Panc1 (cell line): ENCODE measurements at regions not wholly inside any gene's neighbourhood (a gene's known extent, or its start where the extent isn't known, plus 50 kb on each side); places are given as distances from the start of the nearest gene placed in this dataset.

ENCODE experiments used
- SIN3A ChIP-seq: IDR thresholded peaks from 2 replicates; pipeline ENCODE4 v1.6.1; 2012; ENCODE audit warnings: low read depth, mild to moderate bottlenecking, low read length, moderate library complexity, borderline replicate concordance; ENCODE audit not compliant: insufficient read depth
- TF ChIP-seq, protein P1 (sequence below): fragments of 450-650 bp; IDR thresholded peaks from 2 replicates; pipeline ENCODE4 v1.5.1; 2017; ENCODE audit warnings: mild to moderate bottlenecking
- TF ChIP-seq, protein P2 (sequence below), 2 experiments: IDR thresholded peaks; 2 replicates each; pipeline ENCODE4 v1.6.1; 2011 to 2012; ENCODE audit warnings: low read depth in 2 of 2, control low read depth in 1 of 2, low read length in 1 of 2, mild to moderate bottlenecking in 1 of 2, moderate library complexity in 1 of 2; ENCODE audit not compliant: insufficient read depth in 1 of 2

DNA sequence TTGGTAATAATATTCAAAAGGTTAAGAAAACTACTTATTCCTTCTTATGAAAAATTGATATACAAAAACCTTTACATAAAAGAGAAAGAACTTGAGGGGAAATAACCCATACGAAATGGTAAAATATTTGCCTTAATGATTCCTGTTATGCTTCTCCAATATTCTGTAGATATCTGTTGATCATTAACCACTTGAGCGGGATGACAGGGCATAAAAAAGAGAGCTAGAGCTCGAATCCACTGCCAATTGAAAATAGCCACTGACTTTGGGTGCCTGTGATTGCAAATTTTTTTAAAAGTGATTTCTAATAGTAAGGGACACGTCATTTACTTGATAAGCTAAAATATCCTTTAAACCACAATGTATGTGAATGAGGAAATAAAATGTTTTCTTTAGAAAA, 188.1 kb downstream of the MOXD1 start:
- TF ChIP-seq, protein P1, sequence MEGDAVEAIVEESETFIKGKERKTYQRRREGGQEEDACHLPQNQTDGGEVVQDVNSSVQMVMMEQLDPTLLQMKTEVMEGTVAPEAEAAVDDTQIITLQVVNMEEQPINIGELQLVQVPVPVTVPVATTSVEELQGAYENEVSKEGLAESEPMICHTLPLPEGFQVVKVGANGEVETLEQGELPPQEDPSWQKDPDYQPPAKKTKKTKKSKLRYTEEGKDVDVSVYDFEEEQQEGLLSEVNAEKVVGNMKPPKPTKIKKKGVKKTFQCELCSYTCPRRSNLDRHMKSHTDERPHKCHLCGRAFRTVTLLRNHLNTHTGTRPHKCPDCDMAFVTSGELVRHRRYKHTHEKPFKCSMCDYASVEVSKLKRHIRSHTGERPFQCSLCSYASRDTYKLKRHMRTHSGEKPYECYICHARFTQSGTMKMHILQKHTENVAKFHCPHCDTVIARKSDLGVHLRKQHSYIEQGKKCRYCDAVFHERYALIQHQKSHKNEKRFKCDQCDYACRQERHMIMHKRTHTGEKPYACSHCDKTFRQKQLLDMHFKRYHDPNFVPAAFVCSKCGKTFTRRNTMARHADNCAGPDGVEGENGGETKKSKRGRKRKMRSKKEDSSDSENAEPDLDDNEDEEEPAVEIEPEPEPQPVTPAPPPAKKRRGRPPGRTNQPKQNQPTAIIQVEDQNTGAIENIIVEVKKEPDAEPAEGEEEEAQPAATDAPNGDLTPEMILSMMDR: no peak
- no peak for TF ChIP-seq SIN3A
- TF ChIP-seq, protein P2, sequence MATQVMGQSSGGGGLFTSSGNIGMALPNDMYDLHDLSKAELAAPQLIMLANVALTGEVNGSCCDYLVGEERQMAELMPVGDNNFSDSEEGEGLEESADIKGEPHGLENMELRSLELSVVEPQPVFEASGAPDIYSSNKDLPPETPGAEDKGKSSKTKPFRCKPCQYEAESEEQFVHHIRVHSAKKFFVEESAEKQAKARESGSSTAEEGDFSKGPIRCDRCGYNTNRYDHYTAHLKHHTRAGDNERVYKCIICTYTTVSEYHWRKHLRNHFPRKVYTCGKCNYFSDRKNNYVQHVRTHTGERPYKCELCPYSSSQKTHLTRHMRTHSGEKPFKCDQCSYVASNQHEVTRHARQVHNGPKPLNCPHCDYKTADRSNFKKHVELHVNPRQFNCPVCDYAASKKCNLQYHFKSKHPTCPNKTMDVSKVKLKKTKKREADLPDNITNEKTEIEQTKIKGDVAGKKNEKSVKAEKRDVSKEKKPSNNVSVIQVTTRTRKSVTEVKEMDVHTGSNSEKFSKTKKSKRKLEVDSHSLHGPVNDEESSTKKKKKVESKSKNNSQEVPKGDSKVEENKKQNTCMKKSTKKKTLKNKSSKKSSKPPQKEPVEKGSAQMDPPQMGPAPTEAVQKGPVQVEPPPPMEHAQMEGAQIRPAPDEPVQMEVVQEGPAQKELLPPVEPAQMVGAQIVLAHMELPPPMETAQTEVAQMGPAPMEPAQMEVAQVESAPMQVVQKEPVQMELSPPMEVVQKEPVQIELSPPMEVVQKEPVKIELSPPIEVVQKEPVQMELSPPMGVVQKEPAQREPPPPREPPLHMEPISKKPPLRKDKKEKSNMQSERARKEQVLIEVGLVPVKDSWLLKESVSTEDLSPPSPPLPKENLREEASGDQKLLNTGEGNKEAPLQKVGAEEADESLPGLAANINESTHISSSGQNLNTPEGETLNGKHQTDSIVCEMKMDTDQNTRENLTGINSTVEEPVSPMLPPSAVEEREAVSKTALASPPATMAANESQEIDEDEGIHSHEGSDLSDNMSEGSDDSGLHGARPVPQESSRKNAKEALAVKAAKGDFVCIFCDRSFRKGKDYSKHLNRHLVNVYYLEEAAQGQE (IDR thresholded peaks at IDR 0.05; ENCODE audit: insufficient read depth in 1 of 2, low read depth in 2 of 2, low read length in 1 of 2): no peak
